ENCODE measurements at regions not wholly inside any gene's neighbourhood (a gene's known extent, or its start where the extent isn't known, plus 50 kb on each side); places are given as distances from the start of the nearest gene placed in this dataset.

GRCh38 chr10:46234431-46235060 is 52.3 kb upstream of the ANTXRL start:
- Mint-ChIP-seq H3K27me3 (ENCODE audit: unreplicated experiment) (peaks cover 10% of the 10 kb centered on the region), H3K27ac (ENCODE audit: unreplicated experiment) (no peak overlapping the region), H3K36me3 (ENCODE audit: low read depth, unreplicated experiment) (peaks cover 14% of the 10 kb centered on the region), H3K4me3 (ENCODE audit: unreplicated experiment) (no peak overlapping the region), H3K4me1 (ENCODE audit: unreplicated experiment) (peaks cover under 1% of the 10 kb centered on the region), H3K9me3 (ENCODE audit: unreplicated experiment) (no peaks in the 10 kb centered on the region)
- TF ChIP-seq, protein P1, sequence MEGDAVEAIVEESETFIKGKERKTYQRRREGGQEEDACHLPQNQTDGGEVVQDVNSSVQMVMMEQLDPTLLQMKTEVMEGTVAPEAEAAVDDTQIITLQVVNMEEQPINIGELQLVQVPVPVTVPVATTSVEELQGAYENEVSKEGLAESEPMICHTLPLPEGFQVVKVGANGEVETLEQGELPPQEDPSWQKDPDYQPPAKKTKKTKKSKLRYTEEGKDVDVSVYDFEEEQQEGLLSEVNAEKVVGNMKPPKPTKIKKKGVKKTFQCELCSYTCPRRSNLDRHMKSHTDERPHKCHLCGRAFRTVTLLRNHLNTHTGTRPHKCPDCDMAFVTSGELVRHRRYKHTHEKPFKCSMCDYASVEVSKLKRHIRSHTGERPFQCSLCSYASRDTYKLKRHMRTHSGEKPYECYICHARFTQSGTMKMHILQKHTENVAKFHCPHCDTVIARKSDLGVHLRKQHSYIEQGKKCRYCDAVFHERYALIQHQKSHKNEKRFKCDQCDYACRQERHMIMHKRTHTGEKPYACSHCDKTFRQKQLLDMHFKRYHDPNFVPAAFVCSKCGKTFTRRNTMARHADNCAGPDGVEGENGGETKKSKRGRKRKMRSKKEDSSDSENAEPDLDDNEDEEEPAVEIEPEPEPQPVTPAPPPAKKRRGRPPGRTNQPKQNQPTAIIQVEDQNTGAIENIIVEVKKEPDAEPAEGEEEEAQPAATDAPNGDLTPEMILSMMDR (IDR thresholded peaks at IDR 0.05; ENCODE audit: unreplicated experiment), result no peak
- peak; percentile 1 for DNase-seq (ENCODE audit: low spot score)

DNA sequence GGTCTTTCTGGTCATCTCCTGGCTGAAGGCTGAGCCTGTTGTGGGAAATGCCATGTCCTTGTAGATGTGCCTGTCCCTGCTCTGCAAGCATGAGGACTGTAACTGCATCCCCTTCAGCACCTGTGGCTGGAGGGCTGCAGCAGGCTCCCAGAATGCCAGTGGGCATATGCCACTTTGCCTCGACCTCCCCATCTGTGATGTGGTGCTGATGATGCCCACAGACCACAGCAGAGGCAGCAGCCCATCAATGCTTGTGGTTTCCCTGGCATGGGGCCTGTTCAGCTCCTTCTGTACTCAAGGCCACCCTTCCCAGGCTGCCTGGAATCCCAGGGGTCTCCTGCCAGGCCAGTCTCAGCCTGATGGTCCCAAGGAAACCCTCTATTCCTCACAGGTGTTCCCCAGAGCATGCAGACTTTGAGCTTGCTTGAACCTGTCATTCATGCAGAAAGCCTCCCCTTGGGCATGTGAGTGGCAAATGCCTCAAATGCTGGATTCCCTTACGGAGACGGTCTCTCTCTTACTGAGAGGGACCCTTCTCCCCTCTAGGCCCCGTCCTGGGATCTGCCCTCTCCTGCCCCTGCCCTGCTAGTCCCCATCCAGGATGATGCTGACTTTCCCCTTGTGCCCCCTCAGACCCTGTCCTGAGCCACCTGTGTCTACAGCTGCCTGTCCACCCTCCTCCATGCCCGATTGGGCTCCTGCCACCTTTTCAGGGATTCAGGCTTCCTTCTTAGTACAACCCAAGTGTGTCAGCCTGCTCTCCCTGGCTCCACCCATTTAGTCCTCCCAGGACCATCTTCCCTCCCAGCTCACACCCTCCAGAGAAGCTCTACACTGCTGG is 50.9 kb upstream of the ANTXRL start:
- peak; percentile 0 for DNase-seq (ENCODE audit: low spot score)
- H3K4me1 Mint-ChIP-seq (ENCODE audit: unreplicated experiment), result no peaks in the 10 kb centered on the region
- no peak overlapping the region for H3K27ac Mint-ChIP-seq (ENCODE audit: unreplicated experiment)

GRCh38 chr10:46236546-46236887 is 50.3 kb upstream of the ANTXRL start:
- no peak overlapping the region for H3K4me3 Mint-ChIP-seq (ENCODE audit: unreplicated experiment)
- TF ChIP-seq, protein P1 (IDR thresholded peaks at IDR 0.05; ENCODE audit: unreplicated experiment), result no peak
- peaks cover 14% of the 10 kb centered on the region for H3K36me3 Mint-ChIP-seq (ENCODE audit: low read depth, unreplicated experiment)
- H3K27ac Mint-ChIP-seq (ENCODE audit: unreplicated experiment), result no peak overlapping the region
- no peaks in the 10 kb centered on the region for H3K4me1 Mint-ChIP-seq (ENCODE audit: unreplicated experiment)
- no peaks in the 10 kb centered on the region for H3K9me3 Mint-ChIP-seq (ENCODE audit: unreplicated experiment)
- DNase-seq (ENCODE audit: low spot score), result no peak
- peaks cover 10% of the 10 kb centered on the region for H3K27me3 Mint-ChIP-seq (ENCODE audit: unreplicated experiment)

More for the DNA sequence above, 50.9 kb upstream of the ANTXRL start:
- Mint-ChIP-seq H3K4me3 (ENCODE audit: unreplicated experiment) (no peak overlapping the region), H3K27me3 (ENCODE audit: unreplicated experiment) (peaks cover 10% of the 10 kb centered on the region), H3K9me3 (ENCODE audit: unreplicated experiment) (no peaks in the 10 kb centered on the region), H3K36me3 (ENCODE audit: low read depth, unreplicated experiment) (peaks cover 14% of the 10 kb centered on the region)
- TF ChIP-seq, protein P1 (IDR thresholded peaks at IDR 0.05; ENCODE audit: unreplicated experiment), result no peak

DNA sequence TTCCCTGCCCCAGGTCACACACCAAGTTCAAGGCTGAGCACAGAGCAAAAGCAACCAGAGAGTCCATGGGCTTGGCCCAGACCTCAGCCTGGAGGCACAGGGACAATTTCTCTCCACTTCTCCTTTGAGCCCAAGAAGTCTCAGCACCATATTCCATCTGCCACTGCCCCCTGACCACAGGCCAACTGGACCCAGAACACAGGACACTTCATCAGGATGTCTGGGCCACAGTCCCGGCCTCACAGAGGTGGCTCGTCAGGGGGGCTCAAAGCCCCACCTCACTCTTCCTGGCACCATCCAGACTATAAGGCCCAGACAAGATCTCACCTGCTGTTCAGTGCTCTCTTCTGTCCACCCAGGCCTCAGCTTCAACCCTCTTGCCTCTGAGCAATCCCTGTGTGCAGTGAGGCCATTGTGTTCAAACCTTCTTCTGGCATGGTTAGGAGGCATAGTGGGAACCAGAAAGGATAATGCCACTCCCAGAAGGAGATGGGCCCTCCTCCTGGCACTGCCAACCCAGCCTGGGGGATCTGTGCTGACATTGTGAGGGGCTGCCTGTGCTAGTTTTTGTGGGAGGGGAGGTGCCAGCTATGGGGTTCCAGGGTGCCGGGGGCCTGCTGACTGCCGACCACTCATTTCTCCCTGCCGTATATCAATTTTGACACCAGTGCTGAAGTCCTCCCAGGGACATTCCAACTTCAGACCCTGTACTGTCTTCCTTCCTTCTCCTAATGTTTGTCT is 49.7 kb upstream of the ANTXRL start:
- TF ChIP-seq, protein P1 (IDR thresholded peaks at IDR 0.05; ENCODE audit: unreplicated experiment), result no peak
- peaks cover 14% of the 10 kb centered on the region for H3K36me3 Mint-ChIP-seq (ENCODE audit: low read depth, unreplicated experiment)
- no peak overlapping the region for H3K27ac Mint-ChIP-seq (ENCODE audit: unreplicated experiment)
- no peak for DNase-seq (ENCODE audit: low spot score)
- no peak overlapping the region for H3K4me3 Mint-ChIP-seq (ENCODE audit: unreplicated experiment)
- H3K9me3 Mint-ChIP-seq (ENCODE audit: unreplicated experiment), result no peaks in the 10 kb centered on the region
- peaks cover 10% of the 10 kb centered on the region for H3K27me3 Mint-ChIP-seq (ENCODE audit: unreplicated experiment)
- no peaks in the 10 kb centered on the region for H3K4me1 Mint-ChIP-seq (ENCODE audit: unreplicated experiment)
